NK-92 treated with Interleukin-12 subunit alpha and Interleukin-12 subunit beta, amount 100 ng/mL, for 24 hours (cell line): ENCODE measurements at regions not wholly inside any gene's neighbourhood (a gene's known extent, or its start where the extent isn't known, plus 50 kb on each side); places are given as distances from the start of the nearest gene placed in this dataset.

ENCODE experiments used
- DNase-seq: peaks from one replicate; lab custom pipeline; 2025; lab: John Stamatoyannopoulos, UW

DNA sequence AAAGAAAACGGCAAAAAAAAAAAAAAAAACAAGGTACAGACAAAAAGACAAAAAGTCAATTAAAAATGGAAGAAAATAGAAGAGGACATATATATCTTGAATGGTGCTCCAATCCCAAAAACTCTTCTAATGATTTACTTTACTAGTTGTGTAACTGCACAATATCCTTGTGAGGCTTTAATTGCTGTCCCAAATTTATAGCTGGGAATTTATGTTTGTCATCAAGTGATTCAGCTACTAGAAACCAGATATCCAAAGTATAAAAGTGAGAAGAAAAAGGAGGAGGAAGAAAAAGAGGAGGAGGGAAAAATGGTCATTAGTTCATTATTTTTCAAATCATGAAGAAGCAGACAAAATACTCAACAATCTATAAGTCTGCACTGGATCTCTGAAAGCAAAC, 150.8 kb upstream of the ARPP21 start:
- no peak for DNase-seq

DNA sequence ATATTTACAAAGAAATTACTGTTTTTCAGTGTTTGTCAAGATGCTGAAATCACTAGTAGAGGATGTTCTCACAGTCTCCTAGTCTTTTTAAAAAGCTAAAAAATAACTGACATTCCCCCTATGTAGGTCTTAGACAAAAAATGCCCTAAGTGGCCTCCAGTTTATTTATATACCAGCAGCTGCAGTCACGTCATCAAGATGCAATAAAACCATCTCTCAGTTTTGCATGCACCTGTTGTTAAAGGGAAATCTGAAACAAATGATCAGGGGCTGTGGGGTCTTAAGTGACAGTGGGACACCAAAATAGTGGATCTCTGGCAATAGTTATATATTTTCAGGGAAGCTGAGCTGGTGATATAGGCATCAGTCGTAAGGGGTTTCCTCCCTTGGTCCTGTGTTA, 146.5 kb upstream of the ARPP21 start:
- DNase-seq: no peak

DNA sequence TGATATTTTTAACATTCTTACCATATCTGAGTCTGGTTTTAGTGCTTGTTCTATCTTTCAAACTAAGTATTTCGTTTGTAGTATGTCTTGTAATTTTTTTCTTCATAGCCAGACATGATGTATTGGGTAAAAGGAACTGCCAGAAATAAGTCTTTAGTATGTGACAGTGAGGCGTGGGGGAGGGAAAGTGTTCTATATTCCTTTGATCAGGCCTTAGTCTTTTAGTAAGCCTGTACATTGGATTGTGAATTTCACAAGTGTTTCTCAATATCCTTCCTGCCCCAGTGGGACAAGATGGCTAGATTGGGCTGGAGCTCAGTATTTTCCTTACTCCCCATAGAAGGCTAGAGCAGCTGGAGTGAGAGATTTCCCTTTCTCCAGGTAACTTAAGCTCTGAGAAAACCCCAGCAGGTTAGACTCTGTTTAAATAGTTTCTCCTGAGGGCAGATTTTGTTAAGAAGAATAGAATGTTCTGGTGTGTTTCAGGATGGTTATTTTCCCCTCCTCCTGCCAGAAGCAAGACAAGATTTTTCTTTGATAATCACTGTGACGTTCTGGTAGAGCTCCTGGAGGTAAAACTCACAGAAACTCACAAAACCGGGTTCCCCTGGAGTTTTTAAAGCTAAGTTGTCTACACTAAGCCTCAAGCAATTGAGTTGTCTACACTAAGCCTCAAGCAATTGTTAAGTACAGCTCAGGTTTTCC, 140.7 kb upstream of the ARPP21 start:
- no peak for DNase-seq

DNA sequence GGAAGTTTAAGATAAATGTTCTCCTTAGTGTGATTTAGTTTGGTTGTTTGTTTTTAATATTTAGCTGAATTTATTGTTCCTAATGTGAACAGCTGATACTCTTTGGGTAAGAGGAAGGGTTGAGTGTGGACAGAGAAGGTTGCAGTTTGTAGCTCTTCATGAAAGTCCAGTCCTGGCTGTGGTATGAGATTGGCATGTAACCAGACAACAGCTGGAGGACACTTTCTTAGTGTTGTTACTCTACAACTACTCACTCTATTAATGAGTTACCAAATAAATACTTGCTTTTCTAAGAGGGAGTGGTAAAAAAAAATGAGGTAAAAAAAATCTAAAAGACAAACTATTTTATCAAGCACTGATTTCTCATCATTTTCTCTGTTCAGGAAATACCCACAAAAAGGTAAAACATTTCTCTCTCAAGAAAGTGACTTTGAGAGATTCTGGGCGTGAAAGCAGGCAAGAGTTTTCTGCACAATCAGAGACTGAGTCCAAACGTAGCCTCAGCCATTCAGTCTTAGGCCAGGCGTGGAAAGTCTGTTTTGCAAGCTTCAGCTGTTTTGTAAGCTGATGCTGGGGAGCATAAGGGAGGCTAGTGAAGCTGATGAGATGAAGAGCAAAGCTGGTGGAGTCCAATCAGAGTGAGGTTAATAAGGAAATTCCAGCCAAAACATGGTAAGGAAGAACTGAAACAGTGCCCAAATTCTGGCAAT, 138.5 kb upstream of the ARPP21 start:
- DNase-seq: no peak

DNA sequence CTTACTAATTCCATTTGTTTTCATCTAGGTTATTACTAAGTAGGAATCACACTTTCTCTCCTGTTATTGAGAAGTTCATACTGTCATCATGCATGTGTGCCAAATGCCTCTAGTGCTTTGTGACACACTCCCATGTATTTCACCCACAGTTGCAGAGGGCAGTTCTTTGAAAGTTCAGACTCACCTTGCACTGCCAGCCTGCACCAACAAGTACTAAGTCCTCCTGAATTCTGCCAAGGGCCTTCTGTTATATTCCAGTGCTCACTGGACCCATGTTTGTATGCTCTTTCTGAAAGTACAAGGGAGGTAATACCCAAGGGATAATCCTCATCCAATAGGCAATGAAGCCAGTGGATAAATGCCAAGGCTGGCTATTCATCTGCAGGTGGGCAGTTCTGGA, 136.6 kb upstream of the ARPP21 start:
- DNase-seq: no peak

DNA sequence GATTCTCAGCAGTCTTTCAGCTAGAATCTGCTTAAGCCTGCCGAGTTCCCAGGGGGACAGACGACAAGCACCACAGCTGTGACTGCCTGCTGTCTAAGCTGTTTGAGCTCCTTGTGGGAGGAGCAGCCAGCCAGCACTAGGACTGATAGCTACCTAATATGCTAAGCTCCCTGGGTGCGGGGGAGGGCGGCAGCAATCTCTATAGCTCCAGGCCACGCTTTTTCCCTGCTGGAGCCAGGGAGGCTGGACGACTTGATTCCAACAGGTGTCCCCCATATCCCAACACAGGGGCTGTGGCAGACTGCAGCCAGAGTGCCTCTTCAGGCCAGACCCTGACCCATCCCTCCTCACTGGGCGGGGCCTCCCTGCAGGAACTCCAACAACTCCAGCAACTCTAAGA, 134.1 kb upstream of the ARPP21 start:
- DNase-seq: no peak

DNA sequence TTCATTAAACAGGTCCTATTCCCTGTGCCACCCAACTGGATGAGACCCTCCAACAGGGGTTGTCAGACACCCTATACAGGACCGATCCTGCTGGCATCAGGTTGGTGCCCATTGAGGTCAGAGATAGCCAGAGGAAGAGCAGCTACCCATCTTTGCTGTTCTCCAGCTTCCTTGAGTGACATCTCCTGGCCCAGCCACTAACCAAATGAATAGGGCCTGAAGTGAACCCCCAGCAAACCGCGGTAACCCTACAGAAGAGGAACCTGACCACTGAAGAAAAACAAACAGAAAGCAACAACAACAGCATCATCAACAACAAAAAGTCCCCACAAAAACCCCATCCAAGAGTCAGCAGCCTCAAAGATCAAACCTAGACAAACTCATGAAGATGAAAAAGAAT, 133.6 kb upstream of the ARPP21 start:
- DNase-seq: no peak

DNA sequence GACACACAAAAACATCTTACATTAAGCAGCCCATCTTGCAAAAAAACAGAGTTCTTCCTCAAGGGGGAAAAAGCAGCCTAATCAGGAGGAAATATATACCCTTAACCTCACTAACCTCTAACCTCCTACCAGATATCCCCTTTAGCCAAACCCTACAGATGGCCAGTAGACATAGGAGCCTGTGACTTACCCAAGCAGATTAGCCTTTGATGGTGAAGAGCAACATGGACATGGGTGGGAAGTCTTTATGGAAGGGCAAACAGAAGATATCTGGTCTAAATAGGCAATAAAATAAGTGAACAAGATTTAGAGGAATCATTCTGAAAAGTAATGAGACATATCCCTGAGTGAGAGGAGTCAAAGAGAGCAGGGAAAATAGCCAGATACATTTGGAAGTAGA, 119.4 kb upstream of the ARPP21 start:
- no peak for DNase-seq

DNA sequence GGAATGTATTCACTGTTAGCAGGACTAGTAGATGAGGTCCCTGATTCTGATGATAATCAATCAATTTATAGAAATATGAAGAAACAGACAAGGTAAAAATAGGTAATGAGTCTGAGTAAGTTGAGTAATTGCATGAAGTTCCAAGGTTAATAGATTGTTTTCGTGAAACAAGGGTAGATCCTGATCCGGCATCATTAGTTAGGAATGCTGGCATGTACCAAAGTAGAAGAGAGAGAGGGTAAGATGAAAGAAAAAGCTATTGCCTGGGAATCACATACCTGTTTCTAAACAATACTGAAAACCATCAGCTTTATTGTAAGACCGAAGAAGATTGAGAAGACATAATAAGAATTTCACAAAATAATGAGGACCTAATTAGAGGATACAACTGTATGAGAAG, 118.1 kb upstream of the ARPP21 start:
- DNase-seq: no peak

DNA sequence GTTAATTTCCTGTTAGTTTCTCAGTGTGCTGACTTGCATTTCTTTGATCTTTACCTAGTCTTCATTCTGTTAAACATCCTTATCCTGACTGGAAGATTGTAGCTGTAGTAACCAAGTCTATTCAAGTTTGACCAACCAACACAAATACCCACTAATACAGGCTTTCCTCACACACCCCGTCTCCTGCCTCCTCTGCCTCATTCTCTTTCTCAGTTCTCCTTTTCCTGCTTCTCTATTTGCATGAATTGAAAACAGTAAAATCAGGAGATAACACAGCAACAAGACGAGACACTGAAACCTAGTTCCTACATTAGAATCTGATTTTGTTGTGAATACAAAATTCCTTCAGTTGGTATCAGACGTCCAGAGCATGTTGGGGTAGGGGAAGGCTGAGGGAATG, 116.9 kb upstream of the ARPP21 start:
- no peak for DNase-seq

DNA sequence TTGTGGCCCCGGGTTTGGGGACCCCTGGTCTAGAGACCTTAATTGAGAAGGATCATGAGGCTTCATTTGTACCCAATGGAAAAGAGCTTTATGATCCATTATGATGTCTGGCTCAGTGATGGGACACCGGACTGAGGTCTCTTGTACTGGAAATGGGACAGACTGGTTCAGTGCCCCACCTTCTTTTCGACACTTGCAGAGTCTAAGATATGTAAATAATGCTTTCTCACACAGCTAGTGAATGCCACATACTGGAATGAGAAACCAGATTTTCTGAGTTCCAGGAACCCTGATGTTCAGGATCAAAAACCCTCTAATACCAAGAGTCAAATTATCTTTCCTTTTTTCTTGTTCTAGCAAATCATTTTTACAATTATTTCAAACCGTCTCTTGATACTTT, 116.3 kb upstream of the ARPP21 start:
- no peak for DNase-seq

DNA sequence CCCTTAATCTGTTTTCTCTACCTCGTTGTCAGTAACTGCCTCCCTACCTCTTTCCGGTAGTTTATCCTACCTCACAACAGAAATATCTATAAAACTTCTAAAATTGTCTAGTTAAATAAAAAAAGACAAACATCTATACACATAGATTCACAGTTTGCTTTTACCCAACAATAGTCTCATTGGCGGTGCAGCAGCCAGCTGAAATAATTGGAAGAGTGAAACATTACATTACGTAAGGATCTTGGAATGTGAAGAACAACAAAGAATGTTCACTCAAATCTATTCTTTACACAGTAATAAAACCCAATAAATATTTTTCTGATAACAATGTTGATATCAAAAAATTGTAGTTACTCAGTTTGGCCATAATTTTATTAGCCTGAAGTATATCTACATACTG, 115.5 kb upstream of the ARPP21 start:
- DNase-seq: no peak

DNA sequence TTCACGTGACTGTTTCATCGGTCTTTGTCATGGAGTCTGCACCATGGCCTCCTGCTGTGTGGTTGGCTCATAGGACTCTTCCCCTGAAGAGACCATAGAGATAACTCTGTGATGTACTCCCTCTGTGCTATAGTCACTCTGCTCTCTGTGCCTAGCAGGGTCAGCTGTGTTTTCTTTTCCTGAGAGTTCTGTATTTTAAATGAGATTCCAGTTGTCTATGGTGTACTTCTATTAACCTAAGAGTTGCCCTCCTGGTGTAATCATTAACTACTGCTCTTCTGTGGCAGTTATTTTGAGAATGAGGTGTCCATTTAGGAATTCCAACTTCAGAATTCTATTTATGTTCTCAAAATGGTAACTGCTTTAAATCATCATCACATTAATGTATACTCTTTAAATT, 114.5 kb upstream of the ARPP21 start:
- no peak for DNase-seq

DNA sequence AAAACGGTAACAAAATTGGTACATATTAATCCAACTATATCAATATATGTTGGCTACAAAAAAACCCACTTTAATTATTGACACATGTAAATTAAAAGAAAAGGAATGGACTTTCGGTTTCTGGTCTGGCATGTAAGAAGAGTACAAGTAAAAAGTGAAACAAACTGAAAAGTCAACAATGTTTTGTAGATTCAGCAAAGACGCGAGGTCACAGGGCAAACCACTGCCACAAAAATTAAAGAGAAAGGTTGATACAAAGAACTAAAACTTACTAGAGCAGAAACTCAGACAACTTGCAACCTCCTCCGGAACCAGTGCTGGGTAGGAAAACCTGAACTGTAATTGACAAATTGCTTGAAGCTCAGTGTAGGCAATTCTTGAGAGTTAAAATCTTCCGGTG, 110.6 kb upstream of the ARPP21 start:
- no peak for DNase-seq

DNA sequence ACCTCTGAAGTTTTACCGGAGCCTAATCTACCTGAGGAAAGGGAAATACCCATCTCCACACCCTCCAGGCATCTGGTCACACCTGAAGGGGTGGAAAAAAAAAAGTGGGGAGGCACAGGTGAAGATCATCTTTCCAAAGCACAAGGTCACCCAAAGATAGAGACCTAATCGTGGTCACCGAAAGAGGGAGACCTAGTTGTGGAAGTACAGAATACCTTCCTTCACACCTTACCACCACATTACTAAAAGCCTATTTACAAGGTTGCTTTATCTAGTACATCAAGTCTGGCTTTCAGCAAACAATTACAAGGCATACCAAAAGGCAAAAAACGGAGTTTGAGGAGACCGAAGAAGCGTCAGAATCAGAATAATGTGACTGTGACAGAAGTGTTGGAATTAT, 110.0 kb upstream of the ARPP21 start:
- no peak for DNase-seq

DNA sequence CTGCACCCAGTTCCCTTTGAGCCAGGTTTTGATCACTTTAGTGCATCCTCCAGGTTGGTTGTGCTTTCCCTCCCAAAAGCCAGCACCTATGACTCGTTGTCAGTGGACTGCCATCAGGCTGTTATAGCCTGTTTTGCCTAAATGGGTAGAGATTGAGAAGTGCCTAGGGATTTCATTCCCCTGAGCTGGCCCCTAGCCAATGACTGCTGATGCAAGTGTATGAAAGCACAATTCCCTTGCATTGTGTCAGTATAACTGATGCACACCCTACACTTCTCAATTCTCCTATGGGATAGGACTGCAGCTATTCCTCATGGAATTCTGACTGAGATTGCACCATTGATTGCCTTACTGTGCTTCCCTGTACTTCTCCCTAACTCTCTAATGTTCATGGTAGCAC, 102.1 kb upstream of the ARPP21 start:
- no peak for DNase-seq

DNA sequence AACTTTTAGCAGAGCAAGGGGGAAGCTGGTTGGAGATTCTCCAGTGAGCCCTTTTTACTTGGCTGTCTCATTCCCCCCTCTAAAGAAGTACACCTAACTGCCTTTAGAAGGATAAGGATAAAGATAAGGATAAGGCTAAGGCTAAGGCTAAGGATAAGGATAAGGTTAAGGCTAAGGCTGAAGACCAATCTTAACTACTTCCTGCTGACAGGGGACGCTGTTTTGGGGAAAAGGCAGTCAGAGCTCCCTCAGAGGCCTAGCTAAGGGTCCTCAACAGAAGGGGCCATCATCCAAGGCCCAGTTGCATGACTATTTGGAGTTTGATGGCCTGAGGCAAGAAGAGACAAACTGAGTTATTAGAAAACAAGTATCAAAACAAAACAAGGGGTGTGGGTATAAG, 94.3 kb upstream of the ARPP21 start:
- no peak for DNase-seq

DNA sequence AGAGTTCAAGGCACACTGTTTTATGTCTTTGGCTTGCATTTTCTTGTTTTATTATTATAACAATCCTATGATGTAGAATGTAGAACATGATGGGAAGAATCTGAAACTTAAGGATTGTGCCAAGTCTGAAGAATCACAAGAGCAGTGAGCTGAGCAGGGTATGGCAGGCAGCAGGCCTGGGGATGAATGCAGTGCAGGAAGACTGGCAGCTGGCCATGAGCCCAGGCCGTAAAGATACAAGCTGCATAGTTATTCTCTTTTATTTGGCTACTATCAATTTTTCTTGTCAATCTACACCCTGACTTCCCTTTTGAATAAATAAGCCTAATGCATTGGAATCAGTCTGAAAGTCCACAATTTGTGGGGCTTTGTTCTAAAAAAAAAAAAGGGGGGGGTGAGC, 89.6 kb upstream of the ARPP21 start:
- DNase-seq: no peak

DNA sequence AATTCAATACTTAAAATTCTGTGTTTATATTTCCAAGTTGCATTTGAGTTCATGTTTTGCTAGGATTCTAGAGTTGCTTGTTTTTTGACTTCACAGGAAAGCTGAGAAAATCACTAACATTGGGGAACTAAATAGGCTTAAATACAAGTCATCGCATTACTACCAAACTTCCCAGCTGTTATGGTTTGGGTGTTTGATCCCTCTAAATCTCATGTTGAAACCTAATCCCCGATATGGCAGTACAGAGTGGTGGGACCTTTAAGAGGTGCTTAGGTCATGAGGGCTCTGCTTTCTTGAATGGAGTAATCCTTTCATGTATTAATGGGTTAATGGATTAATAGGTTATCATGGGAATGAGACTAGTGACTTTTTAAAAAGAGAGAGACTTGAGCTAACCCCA, 77.2 kb upstream of the ARPP21 start:
- DNase-seq: no peak

DNA sequence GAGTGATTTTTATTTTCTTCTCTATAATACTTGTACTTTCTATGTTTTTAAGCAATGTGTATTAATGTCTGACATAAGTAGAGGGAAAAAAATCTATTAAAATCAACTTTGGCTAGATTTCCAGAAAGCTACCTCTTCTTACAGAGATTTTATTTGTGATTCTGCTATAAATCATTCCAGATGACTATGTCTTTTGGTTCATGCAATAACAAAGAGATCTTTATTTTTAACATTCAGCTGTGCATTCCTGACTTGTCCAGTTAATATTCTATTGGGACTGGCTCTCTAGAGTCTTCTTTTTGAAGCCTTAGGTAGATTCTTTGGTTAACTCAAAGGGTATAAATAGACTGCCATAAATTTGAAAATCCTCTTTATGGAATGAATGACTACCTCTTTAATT, 74.3 kb upstream of the ARPP21 start:
- no peak for DNase-seq
